ENCODE measurements at regions not wholly inside any gene's neighbourhood (a gene's known extent, or its start where the extent isn't known, plus 50 kb on each side); places are given as distances from the start of the nearest gene placed in this dataset.

GRCh38 chr2:234438305-234438977 is 58.4 kb downstream of the ARL4C start:
- no peak for DNase-seq (ENCODE audit: low read depth in 4 of 4, low spot score in 1 of 4)

GRCh38 chr2:234437642-234438304 is 59.1 kb downstream of the ARL4C start:
- no peak for DNase-seq (ENCODE audit: low read depth in 4 of 4, low spot score in 1 of 4)

GRCh38 chr2:234436482-234436837 is 60.4 kb downstream of the ARL4C start:
- DNase-seq (ENCODE audit: low read depth in 4 of 4, low spot score in 1 of 4), result no peak

GRCh38 chr2:234435836-234436481 is 60.9 kb downstream of the ARL4C start:
- no peak for DNase-seq (ENCODE audit: low read depth in 4 of 4, low spot score in 1 of 4)

- DNase-seq (ENCODE audit: low read depth in 4 of 4, low spot score in 1 of 4), result no peak
Observed at GRCh38 chr2:234433201-234433600, 63.7 kb downstream of the ARL4C start.

GRCh38 chr2:234430871-234431270 is 66.0 kb downstream of the ARL4C start:
- DNase-seq (ENCODE audit: low read depth in 4 of 4, low spot score in 1 of 4), result no peak

- no peak for DNase-seq (ENCODE audit: low read depth in 4 of 4, low spot score in 1 of 4)
Observed at GRCh38 chr2:234429265-234429664, 67.6 kb downstream of the ARL4C start.

- DNase-seq (ENCODE audit: low read depth in 4 of 4, low spot score in 1 of 4), result no peak
Observed at GRCh38 chr2:234427081-234428061, 69.5 kb downstream of the ARL4C start.

- no peak for DNase-seq (ENCODE audit: low read depth in 4 of 4, low spot score in 1 of 4)
Observed at GRCh38 chr2:234426616-234427015, 70.3 kb downstream of the ARL4C start.

GRCh38 chr2:234425639-234426603 is 71.0 kb downstream of the ARL4C start:
- no peak for DNase-seq (ENCODE audit: low read depth in 4 of 4, low spot score in 1 of 4)

- DNase-seq (ENCODE audit: low read depth in 4 of 4, low spot score in 1 of 4), result no peak
Observed at GRCh38 chr2:234423884-234424283, 73.0 kb downstream of the ARL4C start.

GRCh38 chr2:234422981-234423431 is 73.9 kb downstream of the ARL4C start:
- DNase-seq (ENCODE audit: low read depth in 4 of 4, low spot score in 1 of 4), result no peak

GRCh38 chr2:234422273-234422732 is 74.6 kb downstream of the ARL4C start:
- no peak for DNase-seq (ENCODE audit: low read depth in 4 of 4, low spot score in 1 of 4)

GRCh38 chr2:234420408-234420807 is 76.5 kb downstream of the ARL4C start:
- no peak for DNase-seq (ENCODE audit: low read depth in 4 of 4, low spot score in 1 of 4)

- no peak for DNase-seq (ENCODE audit: low read depth in 4 of 4, low spot score in 1 of 4)
Observed at GRCh38 chr2:234419726-234420125, 77.2 kb downstream of the ARL4C start.

GRCh38 chr2:234415706-234416105 is 81.2 kb downstream of the ARL4C start:
- no peak for DNase-seq (ENCODE audit: low read depth in 4 of 4, low spot score in 1 of 4)

GRCh38 chr2:234414596-234414995 is 82.3 kb downstream of the ARL4C start:
- DNase-seq (ENCODE audit: low read depth in 4 of 4, low spot score in 1 of 4), result no peak

GRCh38 chr2:234412726-234413125 is 84.2 kb downstream of the ARL4C start:
- no peak for DNase-seq (ENCODE audit: low read depth in 4 of 4, low spot score in 1 of 4)

GRCh38 chr2:234411793-234412192 is 85.1 kb downstream of the ARL4C start:
- no peak for DNase-seq (ENCODE audit: low read depth in 4 of 4, low spot score in 1 of 4)

- no peak for DNase-seq (ENCODE audit: low read depth in 4 of 4, low spot score in 1 of 4)
Observed at GRCh38 chr2:234410526-234410925, 86.4 kb downstream of the ARL4C start.

All from stimulated activated CD4-positive, alpha-beta T cell treated with anti-CD3 and anti-CD28 coated beads, Interleukin-1b, Interleukin-23, amount 100 ng/mL, for 24 hours (primary cell).